PC-9 (cell line): ENCODE measurements at regions not wholly inside any gene's neighbourhood (a gene's known extent, or its start where the extent isn't known, plus 50 kb on each side); places are given as distances from the start of the nearest gene placed in this dataset.

Experiments used
- CTCF ChIP-seq: fragments of 200-600 bp; sonication (generic); conservative IDR thresholded peaks from 2 replicates; pipeline ENCODE4 v1.6.1; 2017; ENCODE audit warnings: mixed run types, antibody characterized with exemption, mild to moderate bottlenecking, moderate library complexity
- EZH2 ChIP-seq: fragments of 200-600 bp; sonication (generic); IDR thresholded peaks from 2 replicates; pipeline ENCODE4 v1.8.0; 2017; ENCODE audit warnings: antibody characterized with exemption, low read depth

GRCh38 chr21:23307065-23307464 lies 2300.2 kb downstream of the MRPL39 start:
- TF ChIP-seq CTCF: no peak
- TF ChIP-seq EZH2: no peak
